Stimulated activated CD4-positive, alpha-beta T cell treated with anti-CD3 and anti-CD28 coated beads, Interleukin-4, amount 100 ng/mL, for 4 hours (primary cell): ENCODE measurements at regions not wholly inside any gene's neighbourhood (a gene's known extent, or its start where the extent isn't known, plus 50 kb on each side); places are given as distances from the start of the nearest gene placed in this dataset.

ENCODE experiments used
- DNase-seq, 2 experiments: peaks; one replicate each; pipeline ENCODE4 v3.0.0-alpha.2; 2020

DNA sequence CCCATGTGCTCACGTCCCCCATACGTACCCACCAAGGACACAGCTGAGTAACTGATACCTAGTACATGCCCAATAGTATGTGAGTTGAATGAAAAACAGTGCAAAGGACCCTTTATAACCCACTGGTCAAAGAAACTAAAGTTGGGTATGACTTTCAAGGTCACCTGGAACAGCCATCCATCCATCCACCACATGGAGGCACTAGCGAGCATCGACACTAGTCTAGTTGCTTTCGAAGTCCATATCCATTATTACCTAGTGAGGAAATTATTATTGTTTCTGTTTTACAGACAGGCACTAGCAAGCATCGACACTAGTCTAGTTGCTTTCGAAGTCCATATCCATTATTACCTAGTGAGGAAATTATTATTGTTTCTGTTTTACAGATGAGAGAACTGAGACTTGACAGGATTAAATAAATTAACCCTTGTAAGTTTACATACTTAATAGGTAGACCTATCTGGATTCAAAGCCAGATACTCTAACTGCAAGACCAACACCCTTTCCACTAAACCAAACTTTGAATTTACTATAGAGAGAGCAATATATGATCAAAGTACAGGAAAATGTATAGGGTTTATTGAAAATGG is 233.7 kb downstream of the METTL4 start:
- DNase-seq: peak; percentile 11 to 43

- no peak for DNase-seq
Measured at GRCh38 chr18:2338601-2339000, 232.7 kb downstream of the METTL4 start.

- no peak for DNase-seq
Measured at GRCh38 chr18:2340335-2340734, 231.0 kb downstream of the METTL4 start.

DNA sequence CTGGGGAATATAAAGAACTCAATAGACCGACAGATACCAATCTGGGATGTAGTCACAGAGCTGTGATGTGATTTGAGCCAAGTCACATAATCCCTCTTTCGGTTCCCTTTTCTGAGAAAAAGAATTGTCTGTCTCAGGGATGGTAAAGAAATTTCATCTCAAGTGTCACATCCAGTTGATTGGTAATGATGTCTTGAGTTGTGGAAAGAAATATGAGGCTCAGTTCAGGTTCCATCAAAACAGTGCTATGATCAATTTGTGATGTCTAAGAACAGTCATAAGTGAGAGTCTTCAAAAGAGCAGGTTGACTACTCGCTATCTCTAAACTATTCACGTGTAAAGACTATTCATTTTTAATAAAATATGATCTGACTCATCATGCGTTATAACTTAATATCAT is 223.3 kb downstream of the METTL4 start:
- DNase-seq: no peak

DNA sequence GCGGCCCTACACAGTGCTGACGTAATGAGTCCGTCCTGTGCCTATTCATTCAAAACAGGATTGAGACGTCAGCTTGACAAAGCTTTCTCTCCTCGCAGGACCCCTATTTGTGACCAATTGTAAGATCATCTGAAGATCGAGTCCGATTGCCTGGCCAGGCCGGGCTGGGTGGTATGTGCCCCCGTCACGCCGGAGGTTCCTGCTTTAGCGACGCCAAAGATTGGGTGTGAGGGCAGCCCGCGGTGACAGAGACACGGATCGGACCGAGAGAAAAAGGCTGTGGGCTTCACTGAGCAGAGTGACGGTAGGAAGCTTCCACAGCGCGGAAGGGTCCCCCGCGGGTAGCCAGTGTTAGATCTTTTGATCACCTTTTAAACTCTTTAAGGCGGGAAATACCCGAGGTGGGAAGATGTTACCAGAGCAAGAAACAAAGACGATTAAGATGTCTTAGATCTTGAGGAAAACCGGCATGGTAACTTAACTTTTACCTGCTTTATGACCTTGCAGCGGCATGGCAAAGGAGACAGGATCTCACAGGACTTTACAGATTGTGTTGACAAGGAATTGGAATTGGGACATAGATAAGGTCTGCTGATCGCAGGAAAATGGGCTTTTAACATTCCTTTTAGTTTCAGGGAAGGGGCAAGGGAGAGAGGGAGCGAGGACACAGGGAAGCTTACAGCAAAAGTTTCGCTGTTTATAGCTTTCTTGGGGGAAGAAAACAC is 220.0 kb downstream of the METTL4 start:
- DNase-seq: no peak

DNA sequence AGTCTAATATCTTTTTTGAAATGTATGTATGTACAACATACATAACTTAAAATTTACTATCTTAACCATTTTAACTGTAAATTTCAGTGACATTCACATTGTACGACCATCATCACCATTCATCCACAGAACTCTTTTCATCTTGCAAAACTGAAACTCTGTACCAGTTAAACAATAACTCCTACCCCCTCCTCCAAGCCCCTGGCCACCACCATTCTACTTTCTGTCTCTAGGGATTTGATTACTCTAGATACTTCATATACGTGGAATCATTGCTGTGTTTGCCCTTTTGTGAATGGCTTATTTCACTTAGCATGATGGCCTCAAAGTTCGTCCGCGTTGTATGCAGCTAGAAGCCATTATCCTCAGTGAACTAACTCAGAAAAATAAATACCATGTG is 217.0 kb downstream of the METTL4 start:
- no peak for DNase-seq

- DNase-seq: no peak
Measured at GRCh38 chr18:2356906-2357305, 214.4 kb downstream of the METTL4 start.

DNA sequence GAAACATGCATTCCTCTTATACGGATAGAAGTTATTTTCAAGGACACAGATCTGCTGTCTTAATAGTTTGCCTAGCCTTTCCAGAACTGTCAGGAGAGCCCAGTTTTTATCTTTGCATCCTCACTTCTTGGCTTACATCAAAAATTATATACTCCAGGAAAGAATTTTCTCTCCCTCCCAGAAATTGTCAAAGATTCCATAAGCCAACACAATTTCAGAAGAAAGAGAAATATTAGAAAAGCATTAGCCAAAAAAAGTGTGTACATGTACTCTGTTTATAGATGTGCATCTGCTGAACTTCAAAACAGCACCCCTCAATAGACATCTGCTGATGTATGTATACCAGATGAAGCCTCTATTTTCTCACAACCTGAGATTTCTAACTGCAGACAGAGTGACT is 210.4 kb downstream of the METTL4 start:
- no peak for DNase-seq

- DNase-seq: no peak
Measured at GRCh38 chr18:2368102-2368501, 203.2 kb downstream of the METTL4 start.

GRCh38 chr18:2376707-2377106 is 194.6 kb downstream of the METTL4 start:
- DNase-seq: no peak

- DNase-seq: no peak
Measured at GRCh38 chr18:2380101-2380500, 191.2 kb downstream of the METTL4 start.

DNA sequence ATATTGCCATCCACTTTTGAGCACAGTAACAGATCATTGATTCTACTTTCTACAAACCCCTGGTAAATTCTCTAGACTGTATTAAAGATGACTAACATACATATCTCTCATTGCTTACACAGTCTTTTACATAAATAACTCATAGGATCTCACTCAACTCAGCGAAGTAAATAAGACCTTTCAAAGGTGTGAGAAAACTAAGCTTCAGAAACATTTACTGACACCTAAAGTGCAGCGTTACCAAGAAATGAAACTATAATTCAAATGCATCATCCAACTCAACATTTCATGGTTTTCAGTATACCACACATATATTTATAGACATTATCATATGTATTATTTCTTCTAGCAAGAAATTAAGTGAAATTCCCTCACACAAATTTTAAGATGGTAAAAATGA is 189.8 kb downstream of the METTL4 start:
- DNase-seq: no peak

DNA sequence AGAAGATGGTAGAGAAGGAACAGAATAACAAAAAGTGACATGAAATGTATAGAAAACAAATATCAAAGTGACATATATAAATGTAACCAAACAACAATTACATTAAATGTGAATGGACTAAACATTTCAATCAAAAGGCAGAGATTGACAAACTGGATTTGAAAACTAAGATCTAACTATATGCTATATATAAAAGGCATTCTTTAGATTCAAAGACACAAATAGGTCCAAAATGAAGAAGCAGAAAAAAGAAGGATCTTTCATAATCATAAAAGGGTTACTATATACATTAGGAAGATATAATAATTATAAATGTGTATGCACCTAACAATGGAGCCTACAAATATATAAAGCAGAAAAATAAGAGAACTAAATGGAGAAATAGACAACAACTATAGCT is 183.7 kb downstream of the METTL4 start:
- DNase-seq: no peak

- no peak for DNase-seq
Measured at GRCh38 chr18:2390158-2390557, 181.1 kb downstream of the METTL4 start.

GRCh38 chr18:2391470-2391869 is 179.8 kb downstream of the METTL4 start:
- DNase-seq: no peak

DNA sequence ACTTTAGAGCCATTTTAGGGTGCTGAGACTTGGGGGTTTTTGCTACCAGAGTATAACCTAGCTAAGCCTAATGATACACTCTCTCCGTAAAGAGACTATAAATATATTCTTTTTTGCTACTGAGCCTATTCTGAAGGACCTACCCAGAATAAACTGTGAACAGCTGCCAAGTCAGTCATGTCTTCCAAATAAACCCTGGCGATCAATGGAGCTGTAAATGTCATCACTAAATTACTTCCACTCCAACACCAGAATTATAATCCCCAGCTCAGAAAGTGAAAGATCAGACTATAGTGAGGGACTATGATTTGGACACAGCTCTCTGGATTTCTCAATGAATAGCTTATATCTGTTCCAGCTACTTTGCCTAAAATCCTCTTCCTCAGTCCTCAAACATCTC is 178.9 kb downstream of the METTL4 start:
- DNase-seq: no peak

DNA sequence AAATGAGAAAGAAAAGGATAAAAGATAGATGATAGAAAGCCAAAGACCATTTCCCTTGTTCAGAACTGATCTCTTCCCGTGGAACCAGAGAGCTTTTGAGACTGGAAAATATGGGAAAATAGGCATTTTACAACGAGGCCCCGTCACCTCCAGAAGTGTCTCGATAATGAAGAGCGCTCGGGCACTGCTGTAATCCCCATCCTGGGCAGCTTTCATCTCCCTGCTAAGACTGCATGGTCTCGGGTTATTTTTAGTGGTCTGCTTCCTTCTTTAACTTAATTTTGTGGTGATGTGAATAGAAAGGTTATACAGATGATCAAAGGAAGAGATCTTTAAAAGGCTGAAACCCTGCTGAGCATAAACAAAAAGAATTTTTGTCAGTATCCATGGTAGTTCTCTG is 176.6 kb downstream of the METTL4 start:
- no peak for DNase-seq

GRCh38 chr18:2395427-2396161 is 175.7 kb downstream of the METTL4 start:
- no peak for DNase-seq

- no peak for DNase-seq
Measured at GRCh38 chr18:2396162-2396505, 175.2 kb downstream of the METTL4 start.

- DNase-seq: no peak
Measured at GRCh38 chr18:2400701-2401196, 170.6 kb downstream of the METTL4 start.

DNA sequence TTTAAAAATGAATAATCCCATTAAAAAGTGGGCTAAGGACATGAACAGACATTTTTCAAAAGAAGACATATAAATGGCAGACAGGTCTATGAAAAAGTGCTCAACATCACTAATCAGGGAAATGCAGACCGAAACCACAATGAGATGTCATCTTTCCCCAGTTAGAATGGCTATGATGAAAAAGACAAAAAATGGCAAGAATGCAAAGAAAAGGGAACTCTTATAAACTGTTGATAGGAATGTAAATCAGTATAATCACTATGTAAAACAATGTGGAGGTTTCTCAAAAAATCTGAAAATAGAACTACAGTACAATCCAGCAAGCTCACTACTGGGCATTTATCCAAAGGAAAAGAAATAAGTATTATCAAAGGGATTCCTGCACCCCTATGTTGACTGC is 169.2 kb downstream of the METTL4 start:
- DNase-seq: no peak

DNA sequence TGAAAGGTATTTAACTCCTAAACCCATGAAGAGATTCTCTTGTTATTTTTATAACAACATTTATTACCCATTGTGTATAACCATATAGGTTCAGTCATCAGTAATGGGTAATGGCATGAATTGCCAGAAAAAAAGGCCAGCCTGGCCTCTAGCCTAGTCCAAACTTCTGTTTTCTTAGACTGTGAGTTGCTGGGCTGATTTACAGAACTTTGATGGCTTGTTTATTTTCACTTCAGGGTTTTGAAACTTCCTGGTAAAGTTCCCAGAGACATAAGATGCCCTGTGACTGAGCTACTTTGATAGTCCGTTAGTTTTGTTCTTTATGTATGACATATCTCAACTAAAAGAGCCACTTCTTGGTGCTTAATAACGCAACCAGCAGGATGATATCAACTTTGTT is 164.8 kb downstream of the METTL4 start:
- DNase-seq: no peak

DNA sequence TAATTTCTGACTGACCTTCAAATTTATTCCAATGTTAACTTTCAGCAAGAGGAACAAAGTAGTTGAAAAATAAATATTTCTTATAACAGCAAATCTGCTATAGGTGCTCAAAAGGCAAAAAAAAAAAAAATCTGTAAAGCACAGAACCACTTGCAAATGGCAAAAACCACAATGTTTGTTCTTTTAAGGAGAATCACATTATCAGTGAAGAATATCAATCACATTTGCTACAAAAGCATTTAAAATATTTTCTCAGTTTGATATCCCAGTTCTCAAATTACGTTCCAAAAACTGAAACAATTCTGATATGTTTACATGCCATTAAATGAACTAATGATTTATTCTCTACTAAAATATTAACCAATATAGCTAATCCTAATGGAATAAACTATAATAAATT is 163.3 kb downstream of the METTL4 start:
- no peak for DNase-seq

DNA sequence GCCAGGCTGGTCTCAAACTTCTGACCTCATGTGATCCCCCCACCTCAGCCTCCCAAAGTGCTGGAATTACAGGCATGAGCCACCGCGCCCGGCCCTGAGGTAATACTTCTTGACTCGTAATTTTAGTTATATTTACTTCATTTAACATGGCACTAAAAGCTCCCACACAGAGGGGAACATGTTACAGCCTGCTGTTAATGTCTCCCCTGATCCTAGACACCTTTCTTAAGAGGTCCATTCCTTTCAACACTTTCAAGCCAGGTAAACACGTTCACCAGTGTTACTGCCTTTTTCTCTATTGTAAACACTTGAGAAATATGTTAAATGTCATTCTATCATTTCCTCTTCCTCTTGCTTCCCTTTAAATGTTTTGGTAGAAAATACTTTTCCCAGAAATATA is 161.4 kb downstream of the METTL4 start:
- DNase-seq: no peak
